GM19328 (cell line): ENCODE measurements at regions not wholly inside any gene's neighbourhood (a gene's known extent, or its start where the extent isn't known, plus 50 kb on each side); places are given as distances from the start of the nearest gene placed in this dataset.
"Not testable (repeated sequence)": the region's sequence is repeated elsewhere in the genome, so short reads cannot be mapped to it uniquely, and the experiment has no call there.

Experiments
- ATAC-seq: cut with Tn5 transposase; IDR thresholded peaks from one replicate; pipeline ENCODE4 v1.9.1; 2021; ENCODE audit warnings: mild to moderate bottlenecking, moderate library complexity; ENCODE audit not compliant: unreplicated experiment

DNA sequence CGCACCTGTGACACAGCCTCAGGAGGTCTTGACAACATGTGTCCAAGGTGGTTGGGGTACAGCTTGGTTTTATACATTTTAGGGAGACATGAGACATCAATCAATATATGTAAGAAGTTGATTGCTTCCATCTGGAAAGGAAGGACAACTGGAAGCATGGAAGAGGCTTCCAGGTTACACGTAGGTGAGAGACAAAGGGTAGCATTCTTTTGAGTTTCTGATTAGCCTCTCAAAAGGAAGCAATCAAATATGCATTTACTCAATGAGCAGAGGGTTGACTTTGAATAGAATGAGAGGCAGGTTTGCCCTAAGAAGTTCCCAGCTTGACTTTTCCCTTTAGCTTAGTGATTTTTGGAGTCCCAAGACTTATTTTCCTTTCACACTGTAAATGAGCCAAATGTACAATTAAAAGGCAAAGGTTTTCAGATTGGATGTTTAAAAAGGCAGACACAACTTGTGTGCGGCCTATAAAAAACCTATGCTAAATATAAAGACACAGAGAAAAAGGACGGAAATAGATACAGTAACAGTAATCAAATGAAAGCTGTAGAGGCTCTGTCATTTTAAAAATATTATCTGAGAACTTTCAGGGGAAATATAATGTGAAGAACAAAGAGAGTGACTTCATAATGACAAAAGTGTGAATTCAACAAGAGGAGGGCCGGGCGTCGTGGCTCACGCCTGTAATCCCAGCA, 65.7 kb upstream of the LANCL2 start:
- ATAC-seq: no peak

DNA sequence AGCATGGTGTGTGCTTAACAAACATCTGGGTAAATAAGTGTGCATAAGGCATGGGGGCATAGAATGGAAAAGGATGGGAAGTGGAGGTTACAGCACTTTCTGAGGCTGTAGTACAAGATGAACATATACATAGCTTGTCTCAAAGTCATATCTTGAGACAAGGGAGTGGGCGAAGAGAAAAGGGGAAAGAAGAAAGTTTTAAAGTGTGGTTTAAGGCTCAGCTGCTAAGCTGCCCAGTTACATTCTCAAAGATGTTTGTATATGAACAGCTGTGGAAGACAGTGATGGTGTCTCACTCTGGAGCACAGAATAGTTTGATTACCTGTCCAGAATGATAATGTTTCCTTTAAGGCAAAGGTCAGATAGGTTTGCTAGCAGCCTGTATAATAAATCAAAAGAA, 61.9 kb upstream of the LANCL2 start:
- no peak for ATAC-seq

- ATAC-seq: no peak
These were observed 60.9 kb upstream of the LANCL2 start for GRCh38 chr7:55304018-55304762.

GRCh38 chr7:55305135-55305534, 60.0 kb upstream of the LANCL2 start:
- ATAC-seq: no peak

DNA sequence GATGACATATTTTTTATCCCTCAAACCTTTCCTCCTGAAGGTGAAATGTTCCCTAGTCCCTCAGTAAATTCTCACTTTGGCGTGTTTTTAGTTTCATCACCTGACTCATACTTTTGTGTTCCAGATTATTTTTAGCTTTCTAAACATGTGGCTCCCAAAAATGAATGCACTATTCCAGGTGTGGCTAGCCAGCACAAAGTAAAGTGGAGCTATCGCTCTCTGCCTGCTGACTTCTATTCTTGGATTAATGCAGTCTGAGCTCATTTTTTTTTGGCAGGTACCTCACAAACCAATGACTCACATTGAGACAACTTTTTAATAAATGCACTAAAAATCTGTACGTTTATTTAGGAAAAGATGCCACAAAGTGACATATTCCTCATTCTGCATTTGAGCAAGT, 58.8 kb upstream of the LANCL2 start:
- ATAC-seq: no peak

GRCh38 chr7:55307123-55307916, 57.8 kb upstream of the LANCL2 start:
- ATAC-seq: no peak

DNA sequence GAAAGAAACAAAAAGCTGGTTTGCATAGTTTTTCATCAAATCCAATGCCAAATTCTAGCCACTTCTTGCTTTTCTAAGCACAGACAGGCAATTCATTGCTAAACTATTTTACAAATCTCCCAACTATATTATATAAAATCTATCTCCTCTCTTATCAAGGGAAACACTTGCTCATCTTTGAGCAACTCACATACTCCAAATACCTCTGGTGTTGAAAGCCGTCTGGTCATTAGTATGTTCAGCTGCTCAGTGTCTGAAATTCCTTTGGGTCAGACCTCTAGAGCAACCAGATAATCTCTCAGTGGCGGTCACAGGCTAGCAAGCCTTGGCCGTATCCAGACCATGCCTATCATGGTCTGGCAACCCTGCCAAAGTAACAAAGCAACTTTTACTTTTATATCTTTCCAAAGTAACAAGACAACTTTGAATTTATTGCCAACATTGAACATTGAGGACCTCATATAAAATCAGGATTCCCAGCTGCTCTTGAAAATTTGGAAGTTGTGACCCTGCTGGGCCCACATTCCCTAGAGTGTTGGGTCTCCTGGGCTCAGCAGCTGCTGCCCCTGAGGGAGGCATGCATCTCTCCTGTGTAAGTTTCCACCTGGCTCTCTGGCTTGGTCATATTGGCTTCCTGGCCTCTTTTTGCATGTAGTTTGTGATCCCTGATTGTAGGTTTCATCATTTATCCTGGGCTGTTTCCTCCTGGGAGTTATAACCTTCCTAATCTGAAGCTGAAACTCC, 56.8 kb upstream of the LANCL2 start:
- no peak for ATAC-seq

- peak; percentile 87 for ATAC-seq
These were observed 55.8 kb upstream of the LANCL2 start for GRCh38 chr7:55309040-55309991.

- ATAC-seq: no peak
These were observed 54.7 kb upstream of the LANCL2 start for GRCh38 chr7:55310287-55311025.

GRCh38 chr7:55311892-55312291, 53.2 kb upstream of the LANCL2 start:
- not testable (repeated sequence) for ATAC-seq

- ATAC-seq: not testable (repeated sequence)
These were observed 51.5 kb upstream of the LANCL2 start for GRCh38 chr7:55313671-55314070.

DNA sequence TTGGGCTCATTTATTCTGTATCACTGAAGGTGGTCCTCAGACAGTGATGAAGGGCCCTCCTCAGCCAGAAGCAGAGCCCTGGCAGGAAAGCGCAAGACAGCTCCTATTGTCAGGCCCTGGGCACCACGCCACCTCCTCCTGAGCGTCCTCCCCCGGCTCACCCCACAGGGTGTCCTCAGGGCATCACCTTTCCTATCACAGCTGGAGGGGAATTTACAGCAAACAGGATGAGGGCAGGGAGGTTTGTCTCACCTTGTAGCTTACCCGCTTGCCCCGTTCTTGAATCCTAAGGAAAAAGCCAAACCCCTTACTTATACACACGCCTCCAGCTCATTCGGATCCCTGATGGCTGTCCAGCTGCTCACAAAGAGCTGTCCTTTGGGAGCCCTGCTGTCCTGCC, 50.2 kb upstream of the LANCL2 start:
- no peak for ATAC-seq
